Retinal pigment epithelial cell (primary cell): ENCODE measurements at regions not wholly inside any gene's neighbourhood (a gene's known extent, or its start where the extent isn't known, plus 50 kb on each side); places are given as distances from the start of the nearest gene placed in this dataset.

Experiments used
- DNase-seq: peaks from one replicate; pipeline ENCODE4 v3.0.0-alpha.2; 2010; ENCODE audit warnings: low read depth
- H3K4me3 ChIP-seq: 2 replicates; pipeline ENCODE4 v1.5.1; 2011; ENCODE audit warnings: mild to moderate bottlenecking, low read length, control low read depth, moderate library complexity
- CTCF ChIP-seq: conservative IDR thresholded peaks from 2 replicates; pipeline ENCODE4 v1.5.1; 2011; ENCODE audit warnings: low read depth, low read length, control low read depth, inconsistent platforms

GRCh38 chr20:60286764-60287163 lies 328.5 kb downstream of the CDH26 start:
- DNase-seq = no peak
- no peak overlapping the region for H3K4me3 ChIP-seq
- TF ChIP-seq CTCF = no peak

- DNase-seq = no peak
These were observed 330.7 kb downstream of the CDH26 start for GRCh38 chr20:60288945-60289344.

GRCh38 chr20:60292001-60292520 lies 333.8 kb downstream of the CDH26 start:
- no peak overlapping the region for H3K4me3 ChIP-seq
- TF ChIP-seq CTCF = no peak
- DNase-seq = no peak

More at GRCh38 chr20:60288945-60289344, 330.7 kb downstream of the CDH26 start:
- H3K4me3 ChIP-seq = no peak overlapping the region
- no peak for TF ChIP-seq CTCF

GRCh38 chr20:60294632-60295031 lies 336.4 kb downstream of the CDH26 start:
- H3K4me3 ChIP-seq = no peak overlapping the region
- no peak for TF ChIP-seq CTCF
- DNase-seq = no peak

GRCh38 chr20:60295214-60295613 lies 337.0 kb downstream of the CDH26 start:
- no peak overlapping the region for H3K4me3 ChIP-seq
- no peak for TF ChIP-seq CTCF
- DNase-seq = no peak

GRCh38 chr20:60297649-60298048 lies 339.4 kb downstream of the CDH26 start:
- DNase-seq = no peak
- no peak for TF ChIP-seq CTCF
- no peak overlapping the region for H3K4me3 ChIP-seq

- no peak for DNase-seq
- no peak for TF ChIP-seq CTCF
- no peak overlapping the region for H3K4me3 ChIP-seq
These were observed 340.4 kb downstream of the CDH26 start for GRCh38 chr20:60298647-60299046.
